ENCODE measurements at regions not wholly inside any gene's neighbourhood (a gene's known extent, or its start where the extent isn't known, plus 50 kb on each side); places are given as distances from the start of the nearest gene placed in this dataset.
"Not testable (repeated sequence)": the region's sequence is repeated elsewhere in the genome, so short reads cannot be mapped to it uniquely, and the experiment has no call there.

DNA sequence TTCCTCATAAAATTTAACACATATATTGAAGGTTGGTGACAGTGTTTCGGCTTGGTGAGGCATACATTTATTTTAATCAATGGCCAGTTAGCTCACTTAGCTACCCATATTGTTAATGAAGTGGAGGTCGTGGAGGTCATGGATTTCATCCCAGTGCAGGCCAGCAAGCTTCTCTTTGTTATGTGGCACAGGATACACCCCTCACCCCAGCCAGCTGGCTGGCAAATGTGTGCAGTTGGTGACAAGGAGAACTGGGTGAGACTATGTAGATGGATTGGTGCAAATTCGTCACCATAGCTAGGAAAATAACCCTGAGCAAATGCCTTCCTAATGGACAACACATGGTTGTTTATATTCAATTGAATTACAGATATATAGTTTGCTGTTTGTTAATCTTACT, 50.5 kb upstream of the FOXP2 start:
- DNase-seq: no peak

DNA sequence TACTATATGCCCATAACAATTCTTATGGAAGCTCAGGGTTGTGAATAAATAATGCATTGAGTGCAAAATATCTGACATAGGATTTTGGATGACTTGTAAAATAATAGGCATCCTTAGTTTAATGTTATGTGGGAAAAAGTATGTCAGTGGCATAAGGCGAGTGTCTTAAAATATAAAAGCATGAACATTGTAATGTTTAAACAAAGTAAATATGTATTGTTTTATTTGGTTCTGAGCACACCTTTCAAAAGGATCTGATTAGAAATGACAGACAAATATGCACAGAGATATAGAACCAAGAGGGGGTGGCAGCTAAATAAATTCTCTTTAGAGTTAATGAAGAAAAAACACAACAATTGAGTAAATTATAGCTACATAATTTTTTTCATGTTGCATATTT, 51.3 kb upstream of the FOXP2 start:
- no peak for DNase-seq

DNA sequence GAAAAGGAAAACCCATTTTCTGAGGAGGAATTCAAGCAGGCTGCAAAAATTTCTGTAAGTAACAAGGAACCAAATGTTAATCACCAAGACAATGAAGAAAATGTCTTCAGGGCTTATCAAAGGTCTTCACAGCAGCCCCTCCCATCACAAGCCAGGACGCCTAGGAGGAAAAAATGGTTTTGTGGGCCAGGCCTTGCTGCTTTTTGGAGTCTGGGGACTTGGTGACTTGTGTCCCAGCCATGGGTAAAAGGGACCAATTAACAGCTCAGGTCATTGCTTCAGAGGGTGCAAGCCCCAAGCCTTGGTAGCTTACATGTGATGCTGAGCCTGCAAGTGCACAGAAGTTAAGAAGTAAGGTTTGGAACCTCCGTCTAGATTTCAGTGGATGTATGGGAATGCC, 55.7 kb upstream of the FOXP2 start:
- no peak for DNase-seq

DNA sequence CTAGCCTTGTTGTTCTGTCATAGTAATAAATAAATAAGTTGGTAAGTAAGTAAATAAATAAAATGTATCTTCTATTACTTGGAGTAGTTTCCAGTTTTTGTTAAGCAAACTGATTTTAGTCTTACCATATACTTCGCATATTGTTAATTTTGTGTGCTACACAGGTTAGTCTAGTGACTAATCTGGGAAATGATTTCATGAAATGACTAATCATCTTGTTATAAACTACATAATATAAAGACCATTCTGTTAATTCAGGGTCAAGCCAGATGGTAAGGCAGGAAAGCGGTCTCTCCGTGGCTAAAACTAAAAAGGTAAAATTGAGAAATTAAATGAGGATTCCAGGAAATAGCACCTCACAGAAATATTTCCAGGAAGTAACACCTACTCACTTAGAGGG, 58.5 kb upstream of the FOXP2 start:
- no peak for DNase-seq

DNA sequence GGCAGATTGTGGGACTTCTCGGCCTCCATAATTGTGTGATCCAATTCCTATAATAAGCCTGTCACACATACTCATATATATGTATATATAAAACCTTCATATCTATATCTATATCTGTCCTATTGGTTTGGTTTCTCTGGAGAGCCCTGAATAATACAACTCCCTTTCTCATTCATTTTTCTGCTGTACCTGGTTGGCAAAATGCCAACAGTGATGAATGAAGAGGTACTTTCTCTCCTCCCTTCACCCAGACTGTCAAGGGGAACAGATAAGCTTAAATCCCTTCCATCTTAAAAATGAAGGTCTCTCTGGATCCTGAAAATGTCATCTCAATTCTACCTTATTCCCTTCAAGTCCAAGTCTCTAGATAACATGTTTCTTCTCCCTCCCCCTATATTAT, 60.3 kb upstream of the FOXP2 start:
- no peak for DNase-seq

DNA sequence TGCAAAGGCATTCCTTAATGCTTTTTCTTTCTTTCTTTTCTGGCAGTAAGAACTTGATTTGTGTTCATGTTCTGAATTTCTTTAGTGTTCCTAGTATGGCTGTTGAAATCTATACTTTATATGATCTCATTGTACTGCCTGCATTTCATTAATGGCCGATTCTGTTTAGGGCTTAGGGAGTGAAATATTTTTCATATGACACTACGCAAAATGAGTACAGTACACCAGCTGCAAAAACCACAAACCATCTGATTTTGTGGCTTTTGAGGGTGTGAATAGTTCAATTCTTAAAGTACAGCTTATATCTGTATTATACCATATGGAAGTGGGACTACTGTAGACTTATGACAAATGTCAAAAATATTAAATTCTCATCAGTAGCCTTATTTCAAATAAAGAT, 69.1 kb upstream of the FOXP2 start:
- DNase-seq: no peak

GRCh38 chr7:114343949-114344708, 70.5 kb upstream of the FOXP2 start:
- DNase-seq: peak; percentile 28

DNA sequence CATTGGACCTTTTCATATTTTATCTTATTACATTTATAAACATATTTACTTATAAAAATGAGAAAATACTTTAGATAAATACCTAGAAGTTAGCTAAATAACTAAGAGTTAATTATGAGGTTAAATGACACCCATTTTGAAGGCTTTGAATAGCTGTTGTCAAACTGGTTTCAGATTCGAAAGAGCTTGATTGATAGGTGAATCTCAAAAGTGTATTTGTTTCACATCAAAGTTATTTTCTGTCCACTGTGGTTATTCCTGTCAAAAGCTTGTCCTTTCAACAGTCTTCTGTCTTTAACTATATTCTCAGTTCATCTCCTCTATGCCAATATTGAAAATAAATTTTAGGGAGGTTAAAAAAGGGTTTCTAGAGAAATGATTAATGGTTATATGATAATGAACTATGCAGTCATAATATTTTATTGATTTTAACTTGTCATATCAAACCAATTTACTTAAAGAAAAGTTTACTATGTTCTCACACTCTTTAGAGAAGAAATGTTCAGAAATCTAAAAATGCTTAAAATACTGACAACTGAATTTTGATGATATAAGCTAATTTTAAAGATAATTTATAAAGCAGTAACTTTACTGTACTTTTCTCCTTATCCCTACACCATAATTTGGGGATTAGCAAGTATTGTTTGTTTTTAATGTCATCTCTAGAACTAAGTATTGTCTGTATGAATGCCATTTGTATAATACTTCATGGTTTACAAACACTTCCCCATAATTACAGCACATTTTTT, 72.0 kb upstream of the FOXP2 start:
- no peak for DNase-seq

DNA sequence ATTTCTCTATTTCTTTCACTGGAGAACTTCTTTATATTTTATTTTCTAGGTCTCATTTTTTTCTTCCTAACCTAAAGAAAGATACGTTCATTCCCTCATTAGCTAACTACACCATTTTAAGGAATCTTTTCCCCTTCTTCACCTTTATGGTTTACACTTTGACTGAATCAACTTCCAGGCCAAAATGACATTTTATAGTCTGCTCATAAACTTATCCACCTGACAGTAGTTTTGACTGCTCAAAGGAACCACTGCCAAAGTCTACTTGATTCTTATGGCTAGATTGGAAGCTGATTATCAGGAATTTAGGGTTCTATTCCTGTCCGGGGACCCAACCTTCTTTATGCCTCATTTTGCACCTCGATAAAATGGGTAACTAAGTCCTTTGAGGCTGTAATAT, 73.0 kb upstream of the FOXP2 start:
- DNase-seq: no peak

GRCh38 chr7:114334989-114335388, 79.6 kb upstream of the FOXP2 start:
- no peak for DNase-seq

DNA sequence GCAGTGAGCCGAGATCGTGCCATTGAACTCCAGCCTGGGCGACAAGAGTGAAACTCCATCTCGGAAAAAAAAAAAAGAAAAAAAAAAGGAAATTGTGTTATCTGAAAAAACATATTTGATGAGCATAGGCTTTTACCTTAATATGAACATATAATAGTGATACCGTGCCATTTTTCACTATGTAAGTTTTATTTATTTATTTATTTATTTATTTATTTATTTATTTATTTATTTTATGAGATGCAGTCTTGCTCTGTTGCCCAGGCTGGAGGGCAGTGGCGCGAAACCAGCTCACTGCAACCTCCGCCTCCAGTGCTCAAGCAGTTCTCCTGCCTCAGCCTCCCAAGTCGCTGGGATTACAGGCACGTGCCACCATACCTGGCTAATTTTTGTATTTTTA, 85.2 kb upstream of the FOXP2 start:
- not testable (repeated sequence) for DNase-seq

DNA sequence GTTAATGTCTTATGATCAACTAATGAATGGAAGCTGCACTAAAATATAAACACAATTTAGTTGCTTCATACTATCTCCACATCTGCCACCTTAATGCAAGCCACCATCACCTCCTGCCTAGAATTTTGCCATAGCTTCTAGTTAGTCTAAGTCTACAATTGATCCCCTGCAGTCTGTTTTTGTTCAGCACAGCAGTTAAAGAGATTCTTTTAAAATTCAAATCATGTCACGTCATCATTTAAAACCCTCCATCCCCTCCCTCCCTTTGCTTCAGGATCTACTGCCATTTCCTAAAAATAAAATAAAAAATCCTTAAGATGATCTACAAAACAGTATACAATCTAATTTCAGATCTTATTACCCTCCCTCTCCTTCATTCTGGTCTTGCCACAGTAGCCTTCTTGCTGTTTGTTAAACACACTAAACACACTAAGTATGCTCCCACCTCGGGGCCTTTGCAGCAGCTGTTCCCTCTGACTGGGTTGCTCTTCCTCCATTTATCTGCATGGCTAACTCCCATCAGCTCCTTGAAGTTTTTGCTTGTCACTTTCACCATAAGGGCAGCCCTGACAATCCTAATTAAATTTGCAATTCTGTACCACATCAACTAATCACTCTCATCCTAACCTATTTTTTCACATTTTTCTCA, 97.0 kb upstream of the FOXP2 start:
- DNase-seq: no peak

- no peak for DNase-seq
Observed at GRCh38 chr7:114312649-114313048, 102.0 kb upstream of the FOXP2 start.

DNA sequence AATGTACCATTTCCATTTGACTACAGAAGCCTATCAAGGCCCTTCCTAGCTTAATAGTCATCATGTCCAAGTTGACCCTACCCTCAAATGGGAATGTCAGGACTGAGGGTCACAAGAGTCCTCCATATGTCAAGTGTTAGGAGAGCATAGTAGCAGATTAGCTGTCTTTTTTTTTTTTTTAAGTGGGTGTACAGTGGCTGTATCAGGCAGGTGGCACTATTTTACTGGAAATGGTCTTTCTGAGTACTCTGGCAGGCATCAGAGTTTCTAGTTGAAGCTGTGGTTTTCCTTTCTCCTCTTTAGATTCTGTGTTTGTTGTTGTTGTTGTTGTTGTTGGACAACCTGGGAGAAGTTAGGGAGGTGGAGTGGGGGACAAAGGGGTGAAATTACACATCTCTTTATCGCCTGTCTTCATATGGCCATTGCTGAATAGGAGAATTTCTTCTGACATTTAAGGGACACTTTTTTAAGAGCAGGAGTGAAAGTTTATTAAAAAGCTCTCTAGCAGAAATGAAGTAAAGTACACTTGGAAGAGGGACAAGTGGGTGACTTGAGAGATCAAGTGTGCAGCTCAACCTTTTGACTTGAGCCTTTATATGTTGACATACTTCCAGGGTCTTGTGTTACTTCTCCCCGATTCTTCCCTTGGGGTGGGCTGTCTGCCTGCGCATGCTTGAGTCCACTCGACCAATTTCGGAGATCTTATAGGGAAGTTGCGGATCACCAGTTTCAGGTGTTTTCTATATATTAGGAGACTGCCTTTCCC, 104.1 kb upstream of the FOXP2 start:
- DNase-seq: no peak

GRCh38 chr7:114309729-114310128, 104.9 kb upstream of the FOXP2 start:
- no peak for DNase-seq

- DNase-seq: no peak
Observed at GRCh38 chr7:114303301-114303700, 111.3 kb upstream of the FOXP2 start.

DNA sequence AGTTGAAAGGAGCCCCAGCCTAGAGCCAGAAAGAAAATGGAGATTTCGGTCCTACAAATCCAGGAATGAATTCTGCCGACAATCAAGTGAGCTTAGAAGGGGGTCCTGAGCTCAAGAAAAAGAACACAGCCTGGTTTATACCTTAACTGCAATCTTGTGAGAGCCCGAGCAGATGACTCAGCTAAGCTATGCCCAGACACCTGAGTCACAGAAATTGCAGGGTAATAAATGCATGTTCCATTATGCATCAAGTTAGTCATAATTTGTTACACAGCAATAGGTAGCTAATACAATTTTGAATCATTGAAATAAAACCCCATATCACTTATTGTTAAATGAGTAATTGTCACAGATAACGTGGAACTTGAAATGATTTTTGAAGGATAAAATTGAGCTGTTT, 111.8 kb upstream of the FOXP2 start:
- DNase-seq: no peak

DNA sequence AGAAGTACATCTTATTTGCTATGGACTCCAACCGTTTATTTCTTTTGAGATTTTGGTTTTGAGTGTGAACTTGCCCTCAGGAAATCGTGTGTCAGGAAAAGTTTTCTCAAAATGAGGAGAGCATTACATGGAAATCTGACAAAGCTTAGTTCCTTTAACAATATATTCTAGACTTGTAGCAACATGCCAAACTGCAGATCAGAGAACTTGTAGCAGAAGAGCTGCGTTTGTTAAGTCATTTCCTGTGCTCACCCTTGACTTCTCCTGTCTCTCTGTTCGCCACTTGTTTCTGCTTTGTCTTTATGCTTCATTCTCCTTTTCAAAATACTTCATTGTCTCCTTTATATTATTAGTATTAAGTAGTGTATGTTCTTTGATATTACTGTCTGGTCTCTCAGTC, 116.6 kb upstream of the FOXP2 start:
- no peak for DNase-seq

- no peak for DNase-seq
Observed at GRCh38 chr7:114297121-114297520, 117.5 kb upstream of the FOXP2 start.

GRCh38 chr7:114295522-114295921, 119.1 kb upstream of the FOXP2 start:
- DNase-seq: no peak

- no peak for DNase-seq
Observed at GRCh38 chr7:114294036-114294435, 120.6 kb upstream of the FOXP2 start.

DNA sequence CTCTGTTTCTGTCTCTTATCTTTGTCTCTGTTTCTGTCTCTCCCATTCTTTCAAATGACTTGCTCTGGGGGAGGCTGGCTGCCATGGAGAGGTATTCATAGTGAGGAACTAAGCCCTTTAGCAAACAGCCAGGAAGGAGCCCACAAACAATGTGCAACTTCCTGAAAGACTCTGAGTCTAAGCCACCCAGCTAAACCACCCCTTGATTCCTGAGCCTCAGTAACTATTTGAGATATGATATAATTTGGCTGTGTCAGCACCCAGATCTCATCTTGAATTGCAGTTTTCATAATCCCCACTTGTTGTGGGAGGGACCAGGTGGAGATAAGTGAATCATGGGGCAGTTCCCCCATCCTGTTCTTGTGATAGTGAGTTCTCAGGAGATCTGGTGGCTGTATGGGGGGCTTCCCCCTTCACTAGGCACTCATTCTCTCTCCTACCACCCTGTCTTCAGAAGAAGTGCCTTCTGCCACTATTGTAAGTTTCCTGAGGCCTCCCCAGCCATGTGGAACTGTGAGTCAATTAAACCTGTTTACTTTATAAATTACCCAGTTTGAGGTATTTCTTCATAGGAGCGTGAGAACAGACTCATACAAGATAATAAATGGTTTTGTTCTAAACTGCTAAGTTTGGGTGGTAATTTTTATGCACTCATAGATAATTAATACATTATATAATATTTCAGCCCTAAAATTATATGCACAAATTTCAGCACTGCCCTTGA, 121.2 kb upstream of the FOXP2 start:
- DNase-seq: no peak

DNA sequence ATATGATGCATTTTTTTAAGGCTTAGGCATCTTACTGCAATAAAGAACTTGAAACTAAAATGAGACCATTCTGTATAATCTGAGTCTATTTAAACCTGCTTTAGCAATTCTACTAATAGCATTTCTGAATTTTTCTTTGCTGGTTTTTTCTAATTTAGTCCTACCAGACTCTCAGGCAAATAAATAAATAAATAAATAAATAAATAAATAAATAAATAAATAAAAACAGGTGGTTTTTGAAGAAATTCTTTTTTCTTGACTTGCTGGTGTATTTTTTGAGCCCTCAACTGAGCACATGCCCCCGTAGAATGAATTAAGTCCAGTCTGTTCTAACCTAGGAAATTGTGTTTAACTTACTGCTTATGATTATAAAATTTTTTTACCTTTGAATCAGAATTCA, 134.7 kb upstream of the FOXP2 start:
- no peak for DNase-seq

Measured in NCI-H774 (cell line).